IPS DF 6.9 (cell line): ENCODE measurements at regions not wholly inside any gene's neighbourhood (a gene's known extent, or its start where the extent isn't known, plus 50 kb on each side); places are given as distances from the start of the nearest gene placed in this dataset.

Source experiments
- DNase-seq: peaks from one replicate; pipeline ENCODE4 v3.0.0-alpha.2; 2013; ENCODE audit warnings: low read depth, low spot score
- H3K27ac ChIP-seq: one replicate; pipeline ENCODE4 v1.5.1; 2013; ENCODE audit warnings: low read length, control low read depth
- H3K27me3 ChIP-seq: 2 replicates; pipeline ENCODE4 v1.6.1; 2013; ENCODE audit warnings: mild to moderate bottlenecking, low read length; ENCODE audit not compliant: control insufficient read depth, insufficient read depth
- H3K36me3 ChIP-seq: 2 replicates; pipeline ENCODE4 v1.6.1; 2013; ENCODE audit warnings: low read length; ENCODE audit not compliant: control insufficient read depth, insufficient read depth
- H3K4me1 ChIP-seq: 2 replicates; pipeline ENCODE4 v1.6.1; 2013; ENCODE audit warnings: low read length; ENCODE audit not compliant: control insufficient read depth, insufficient read depth
- H3K4me3 ChIP-seq: 2 replicates; pipeline ENCODE4 v1.5.1; 2013; ENCODE audit warnings: mild to moderate bottlenecking, low read length
- H3K9me3 ChIP-seq: 2 replicates; pipeline ENCODE4 v1.6.1; 2013; ENCODE audit warnings: low read length, inconsistent platforms; ENCODE audit not compliant: control insufficient read depth, insufficient read depth
- WGBS: extraction: QIAGEN DNeasy Blood & Tissue Kit; methylation state at CpG from one replicate; pipeline ENCODE4 v1.1.7; 2013; ENCODE audit warnings: mixed read lengths, missing lambda C conversion rate; ENCODE audit not compliant: insufficient read length, insufficient coverage; 5-methylcytosine and 5-hydroxymethylcytosine counted together

DNA sequence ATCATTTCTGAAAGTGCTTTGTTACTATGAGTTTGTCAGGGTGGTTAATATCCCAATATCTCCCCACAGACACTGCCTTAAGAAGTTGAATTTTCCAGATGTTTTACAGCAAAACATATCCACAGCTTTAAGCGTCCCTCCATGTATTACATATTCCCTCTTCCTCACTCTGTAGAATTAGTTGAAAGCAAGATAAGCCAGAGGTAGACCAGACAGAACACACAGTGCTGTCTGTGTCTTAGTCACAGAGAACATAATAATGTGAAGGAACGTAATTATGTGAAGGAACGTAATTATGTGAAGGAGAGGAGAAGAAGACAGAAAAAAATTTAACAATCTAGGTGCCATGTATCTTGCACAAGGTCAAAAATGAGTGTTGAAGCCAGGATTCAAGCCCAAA is 81.9 kb upstream of the LRATD1 start:
- no peaks in the 10 kb centered on the region for H3K27me3 ChIP-seq
- H3K27ac ChIP-seq = no peak overlapping the region
- no peaks in the 10 kb centered on the region for H3K36me3 ChIP-seq
- WGBS = no CpG with 5 or more reads among the region's 3 CpGs
- H3K9me3 ChIP-seq = no peaks in the 10 kb centered on the region
- H3K4me3 ChIP-seq = no peak overlapping the region
- H3K4me1 ChIP-seq = no peaks in the 10 kb centered on the region
- DNase-seq = no peak

DNA sequence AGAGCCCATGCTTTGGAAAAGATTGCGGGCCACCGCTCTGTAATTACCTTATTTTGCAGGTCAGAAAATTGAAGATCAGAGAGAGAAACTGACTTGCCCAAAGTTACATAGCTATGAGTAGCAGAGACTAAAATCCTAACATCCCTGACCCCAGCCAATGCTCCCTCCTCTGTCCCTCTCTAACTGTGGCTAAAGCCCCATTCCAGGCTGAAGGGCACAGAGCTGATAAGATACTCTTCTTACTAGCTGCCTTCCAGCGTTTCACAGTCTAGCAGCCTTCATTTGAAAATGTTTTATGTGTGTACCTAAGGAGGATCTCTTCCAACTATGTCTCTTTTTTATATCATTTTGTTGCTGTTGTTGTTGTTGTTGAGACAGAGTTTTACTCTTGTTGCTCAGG is 81.4 kb upstream of the LRATD1 start:
- H3K9me3 ChIP-seq = no peaks in the 10 kb centered on the region
- no peaks in the 10 kb centered on the region for H3K36me3 ChIP-seq
- H3K27me3 ChIP-seq = no peaks in the 10 kb centered on the region
- H3K4me3 ChIP-seq = no peak overlapping the region
- no CpG with 5 or more reads among the region's 3 CpGs for WGBS
- no peaks in the 10 kb centered on the region for H3K4me1 ChIP-seq
- no peak for DNase-seq
- no peak overlapping the region for H3K27ac ChIP-seq

DNA sequence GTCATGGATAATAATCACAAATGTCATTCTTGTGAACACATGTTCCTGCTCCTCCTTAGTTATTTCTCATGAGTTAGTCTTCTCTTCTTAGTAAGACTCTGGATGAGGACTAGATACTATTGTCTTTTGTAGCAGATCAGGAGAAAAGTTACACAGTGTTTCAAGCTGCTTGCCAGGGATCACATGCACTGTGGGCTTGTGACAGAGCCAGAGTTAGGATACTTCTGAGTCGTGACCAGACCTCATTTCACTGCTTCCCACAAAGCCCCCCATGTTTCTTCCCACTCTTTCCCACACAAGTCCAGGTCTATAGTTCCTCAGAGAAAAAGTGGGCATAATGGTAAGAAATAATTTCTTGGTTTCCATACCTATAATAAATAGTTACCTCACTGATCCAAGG is 80.2 kb upstream of the LRATD1 start:
- Histone ChIP-seq H3K4me3 (no peak overlapping the region), H3K27ac (no peak overlapping the region), H3K9me3 (no peaks in the 10 kb centered on the region), H3K36me3 (no peaks in the 10 kb centered on the region), H3K4me1 (no peaks in the 10 kb centered on the region), H3K27me3 (no peaks in the 10 kb centered on the region)
- no CpG with 5 or more reads among the region's 1 CpG for WGBS
- DNase-seq = no peak

DNA sequence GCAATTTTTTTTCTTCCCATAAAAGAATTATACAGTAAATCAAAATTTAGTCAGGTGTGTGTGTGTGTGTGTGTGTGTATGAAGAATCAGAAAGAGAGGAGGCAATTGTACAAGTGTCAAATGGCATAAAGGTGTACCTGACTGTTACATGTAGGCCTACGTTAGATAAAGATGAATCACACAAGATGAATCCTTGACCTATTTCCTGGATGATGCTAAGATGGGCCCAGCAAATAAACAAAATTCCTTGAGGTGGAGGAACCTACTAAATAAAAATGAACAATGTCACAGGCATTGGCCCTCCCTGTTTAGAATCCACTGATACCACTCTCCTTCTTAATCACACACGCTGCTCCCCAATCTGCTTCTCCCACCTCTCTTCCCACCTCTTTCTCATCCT is 79.7 kb upstream of the LRATD1 start:
- Histone ChIP-seq H3K4me3 (no peak overlapping the region), H3K4me1 (no peaks in the 10 kb centered on the region), H3K36me3 (no peaks in the 10 kb centered on the region), H3K27me3 (no peaks in the 10 kb centered on the region), H3K9me3 (no peaks in the 10 kb centered on the region), H3K27ac (no peak overlapping the region)
- WGBS = no CpG with 5 or more reads among the region's 2 CpGs
- DNase-seq = no peak

DNA sequence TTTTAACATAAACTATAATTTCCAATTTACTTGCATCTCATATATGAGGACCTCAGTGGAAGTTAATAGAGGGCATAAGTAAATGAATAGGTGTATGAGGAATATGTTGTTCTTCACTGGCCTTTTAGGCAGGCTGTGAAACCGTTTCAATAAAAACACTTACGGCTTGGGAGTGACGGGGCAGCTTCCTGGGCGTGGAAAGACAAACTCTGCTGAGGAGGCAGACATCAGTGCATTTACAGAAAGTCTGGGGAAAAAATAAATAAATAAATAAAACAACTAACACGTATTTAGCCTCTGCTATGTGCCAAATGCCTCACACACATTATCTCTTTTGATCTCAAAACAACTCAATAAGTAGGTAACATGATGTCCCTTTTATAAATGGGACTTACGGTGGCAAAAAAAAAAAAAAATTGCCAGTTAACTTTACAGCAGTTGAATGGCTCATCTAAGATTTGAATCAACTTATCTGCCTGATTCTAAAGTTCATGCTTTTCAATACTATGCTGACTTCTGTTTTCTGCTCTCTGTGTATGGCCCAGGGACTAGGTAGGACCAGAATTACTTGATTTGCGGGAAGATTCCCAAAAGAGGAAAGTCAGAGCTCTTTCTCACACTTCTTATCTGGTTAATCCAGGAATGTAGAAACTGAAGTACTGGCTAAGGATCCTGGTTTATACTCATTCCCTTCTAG is 77.5 kb upstream of the LRATD1 start:
- DNase-seq = no peak
- WGBS = no CpG with 5 or more reads among the region's 7 CpGs
- H3K4me1 ChIP-seq = no peaks in the 10 kb centered on the region
- no peaks in the 10 kb centered on the region for H3K9me3 ChIP-seq
- H3K4me3 ChIP-seq = no peak overlapping the region
- H3K36me3 ChIP-seq = no peaks in the 10 kb centered on the region
- no peak overlapping the region for H3K27ac ChIP-seq
- H3K27me3 ChIP-seq = no peaks in the 10 kb centered on the region

DNA sequence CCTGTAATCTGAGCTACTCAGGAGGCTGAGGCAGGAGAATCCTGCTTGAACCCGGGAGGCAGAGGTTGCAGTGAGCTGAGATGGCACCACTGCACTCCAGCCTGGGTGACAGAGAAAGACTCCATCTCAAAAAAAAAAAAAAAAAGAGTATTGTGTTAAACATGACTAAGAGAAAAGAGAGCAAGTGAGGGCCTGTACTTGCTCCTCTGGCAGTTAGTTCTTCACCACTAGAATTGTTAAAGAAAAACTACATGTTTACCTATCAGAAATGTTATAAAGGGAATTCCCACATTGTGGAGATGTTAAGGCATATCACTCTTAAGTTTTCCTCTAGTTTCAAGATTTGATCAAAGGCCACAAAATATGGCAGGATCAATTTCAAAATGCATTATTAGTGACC is 75.4 kb upstream of the LRATD1 start:
- H3K4me1 ChIP-seq = no peaks in the 10 kb centered on the region
- no peaks in the 10 kb centered on the region for H3K36me3 ChIP-seq
- no CpG with 5 or more reads among the region's 1 CpG for WGBS
- DNase-seq = no peak
- no peak overlapping the region for H3K27ac ChIP-seq
- no peaks in the 10 kb centered on the region for H3K9me3 ChIP-seq
- H3K27me3 ChIP-seq = no peaks in the 10 kb centered on the region
- no peak overlapping the region for H3K4me3 ChIP-seq

DNA sequence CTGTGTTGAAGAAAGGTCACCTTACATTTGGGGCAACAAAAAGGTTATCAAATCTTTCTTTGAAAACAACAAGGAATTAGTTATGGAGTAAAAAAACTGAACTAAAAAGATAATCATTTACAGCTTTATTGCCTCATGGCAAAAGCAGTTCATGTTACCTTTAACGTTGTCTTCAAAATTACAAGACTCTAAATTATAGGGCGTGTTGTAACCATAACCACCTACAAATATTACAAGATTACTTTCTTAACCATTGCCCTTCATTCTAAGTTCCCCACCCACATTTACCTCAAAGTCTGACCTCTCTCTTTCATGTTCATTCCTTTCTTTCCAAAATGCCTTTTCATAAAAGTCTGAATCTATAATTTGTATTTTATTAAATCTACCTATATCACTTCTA is 74.6 kb upstream of the LRATD1 start:
- WGBS = no CpG with 5 or more reads among the region's 2 CpGs
- no peak overlapping the region for H3K27ac ChIP-seq
- H3K27me3 ChIP-seq = no peaks in the 10 kb centered on the region
- H3K4me3 ChIP-seq = no peak overlapping the region
- H3K36me3 ChIP-seq = no peaks in the 10 kb centered on the region
- H3K4me1 ChIP-seq = no peaks in the 10 kb centered on the region
- no peak for DNase-seq
- no peaks in the 10 kb centered on the region for H3K9me3 ChIP-seq

DNA sequence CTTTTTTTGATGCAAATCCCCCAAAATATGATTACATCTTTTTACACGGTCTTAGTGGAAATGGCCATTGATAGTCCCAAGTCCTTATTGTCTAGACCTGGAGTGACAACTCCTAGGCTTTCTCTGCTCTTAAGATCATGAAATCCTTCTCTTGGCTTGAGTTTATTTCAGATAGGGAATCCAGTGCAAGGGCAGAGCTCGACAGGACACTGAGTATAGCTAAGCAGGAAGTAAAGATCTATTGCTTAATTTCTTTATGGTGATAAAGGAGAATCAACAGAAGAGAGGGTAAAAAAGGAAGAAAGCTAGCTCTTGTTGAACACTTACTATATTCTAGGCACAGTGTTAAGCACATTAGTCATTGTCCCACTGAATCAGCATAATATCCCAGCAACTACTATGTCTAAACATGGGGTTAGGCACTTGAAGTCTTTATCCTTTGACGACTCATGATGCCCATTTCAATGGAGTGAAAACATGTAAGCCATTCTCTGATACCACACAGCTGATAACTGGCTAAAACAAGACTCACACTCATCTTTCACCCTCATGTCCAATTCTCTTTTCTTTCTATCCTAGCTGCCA is 74.1 kb upstream of the LRATD1 start:
- no peak for DNase-seq
- no CpG with 5 or more reads among the region's 3 CpGs for WGBS

DNA sequence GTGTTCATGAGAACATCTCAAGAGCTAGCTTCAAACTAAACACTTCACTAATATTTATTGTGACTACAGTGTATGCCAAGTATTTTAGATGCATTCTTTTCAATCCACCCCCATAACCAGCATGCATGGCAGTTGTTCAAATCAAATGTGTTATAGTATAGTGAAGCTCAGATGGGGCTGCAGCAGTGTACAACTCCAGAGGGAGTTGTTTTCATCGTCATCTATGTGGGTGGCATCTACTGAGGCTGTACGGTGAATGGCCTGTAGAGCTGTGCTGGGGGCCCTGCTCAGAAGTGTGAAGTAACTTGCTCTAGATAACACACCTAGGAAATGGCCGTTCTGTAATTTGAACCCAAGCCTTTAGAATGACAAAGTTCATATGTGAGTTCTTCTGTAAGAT is 71.8 kb upstream of the LRATD1 start:
- no peak overlapping the region for H3K4me3 ChIP-seq
- no peaks in the 10 kb centered on the region for H3K27me3 ChIP-seq
- H3K9me3 ChIP-seq = no peaks in the 10 kb centered on the region
- no peaks in the 10 kb centered on the region for H3K36me3 ChIP-seq
- no CpG with 5 or more reads among the region's 3 CpGs for WGBS
- no peak for DNase-seq
- H3K4me1 ChIP-seq = no peaks in the 10 kb centered on the region
- no peak overlapping the region for H3K27ac ChIP-seq

More for the DNA sequence above, 74.1 kb upstream of the LRATD1 start:
- H3K27me3 ChIP-seq = no peaks in the 10 kb centered on the region
- no peaks in the 10 kb centered on the region for H3K36me3 ChIP-seq
- no peak overlapping the region for H3K27ac ChIP-seq
- no peak overlapping the region for H3K4me3 ChIP-seq
- H3K9me3 ChIP-seq = no peaks in the 10 kb centered on the region
- no peaks in the 10 kb centered on the region for H3K4me1 ChIP-seq

DNA sequence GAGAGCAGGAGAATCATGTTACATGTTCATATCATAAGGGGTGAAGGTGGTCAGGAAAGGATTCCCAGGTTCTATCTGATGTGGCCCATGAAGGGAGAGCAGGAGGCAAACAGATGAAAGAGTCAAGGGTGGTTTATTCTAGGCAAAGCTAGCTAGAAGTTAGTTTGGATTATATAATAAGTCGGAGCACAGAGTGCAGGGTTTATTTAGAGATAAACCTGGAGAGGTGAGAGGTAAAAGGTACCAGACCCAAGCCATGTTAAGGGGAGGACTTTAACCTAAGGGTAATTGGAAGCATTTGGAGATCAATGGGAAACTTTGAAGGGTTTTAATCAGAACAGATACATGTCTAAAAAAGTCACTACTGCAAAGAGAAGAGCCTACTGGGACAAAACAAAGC is 69.2 kb upstream of the LRATD1 start:
- H3K27ac ChIP-seq = no peak overlapping the region
- H3K9me3 ChIP-seq = no peaks in the 10 kb centered on the region
- WGBS = no CpG with 5 or more reads among the region's 1 CpG
- no peak for DNase-seq
- H3K27me3 ChIP-seq = no peaks in the 10 kb centered on the region
- no peak overlapping the region for H3K4me3 ChIP-seq
- H3K4me1 ChIP-seq = no peaks in the 10 kb centered on the region
- no peaks in the 10 kb centered on the region for H3K36me3 ChIP-seq

DNA sequence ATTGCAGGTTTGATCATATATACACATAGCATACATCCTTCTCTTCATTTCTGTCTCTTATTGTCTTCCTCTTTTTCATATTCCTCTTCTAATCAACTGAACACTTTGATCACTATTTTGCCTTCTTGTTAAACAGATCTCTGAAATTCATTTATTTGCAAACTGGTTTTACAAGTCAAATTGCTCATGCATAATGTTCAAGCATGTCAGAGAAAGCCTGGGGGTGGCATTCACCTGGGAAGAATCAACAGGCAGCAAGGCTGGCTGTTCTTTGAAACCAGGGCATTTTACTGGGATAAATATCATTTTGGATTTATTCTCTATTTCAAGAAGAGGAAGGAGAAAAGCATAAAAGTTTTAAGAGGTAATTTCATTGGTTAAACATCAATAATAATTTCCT is 66.9 kb upstream of the LRATD1 start:
- DNase-seq = no peak
- no peaks in the 10 kb centered on the region for H3K36me3 ChIP-seq
- no peak overlapping the region for H3K27ac ChIP-seq

More for the DNA sequence above, 66.9 kb upstream of the LRATD1 start:
- H3K9me3 ChIP-seq = no peaks in the 10 kb centered on the region
- no peaks in the 10 kb centered on the region for H3K27me3 ChIP-seq
- no peak overlapping the region for H3K4me3 ChIP-seq
- no peaks in the 10 kb centered on the region for H3K4me1 ChIP-seq
